ENCODE measurements at regions not wholly inside any gene's neighbourhood (a gene's known extent, or its start where the extent isn't known, plus 50 kb on each side); places are given as distances from the start of the nearest gene placed in this dataset.
"Not testable (repeated sequence)": the region's sequence is repeated elsewhere in the genome, so short reads cannot be mapped to it uniquely, and the experiment has no call there.

DNA sequence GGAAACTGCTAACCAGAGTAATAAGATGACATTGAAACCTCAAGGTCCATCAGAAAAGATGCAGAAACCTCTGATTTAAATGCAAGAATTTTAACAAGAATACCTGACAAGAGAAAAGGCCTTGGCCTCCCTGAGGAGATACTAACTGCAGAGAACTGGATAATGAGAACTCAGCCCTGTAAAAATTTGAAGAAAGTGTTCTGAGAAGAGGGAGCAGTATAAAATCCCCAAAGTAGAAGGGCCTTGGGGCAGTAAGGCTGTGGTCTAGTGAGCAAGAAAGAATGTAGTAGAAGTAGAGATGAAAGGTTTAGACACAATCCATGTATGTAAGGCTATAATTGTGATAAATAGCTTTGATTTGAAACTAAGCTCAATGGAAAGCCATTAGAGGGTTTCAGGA is 394.1 kb downstream of the ZBBX start:
- DNase-seq = no peak

DNA sequence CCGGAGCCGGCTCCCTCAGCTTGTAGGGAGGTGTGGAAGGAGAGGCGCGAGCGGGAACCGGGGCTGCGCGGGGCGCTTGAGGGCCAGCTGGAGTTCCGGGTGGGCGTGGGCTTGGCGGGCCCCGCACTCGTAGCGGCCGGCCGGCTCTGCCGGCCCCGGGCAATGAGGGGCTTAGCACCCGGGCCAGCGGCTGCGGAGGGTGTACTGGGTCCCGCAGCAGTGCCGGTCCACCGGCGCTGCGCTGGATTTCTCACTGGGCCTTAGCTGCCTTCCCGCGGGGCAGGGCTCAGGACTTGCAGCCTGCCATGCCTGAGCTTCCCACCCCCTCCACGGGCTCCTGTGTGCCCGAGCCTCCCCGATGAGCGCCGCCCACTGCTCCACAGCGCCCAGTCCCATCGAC is 404.3 kb downstream of the ZBBX start:
- DNase-seq = not testable (repeated sequence)

DNA sequence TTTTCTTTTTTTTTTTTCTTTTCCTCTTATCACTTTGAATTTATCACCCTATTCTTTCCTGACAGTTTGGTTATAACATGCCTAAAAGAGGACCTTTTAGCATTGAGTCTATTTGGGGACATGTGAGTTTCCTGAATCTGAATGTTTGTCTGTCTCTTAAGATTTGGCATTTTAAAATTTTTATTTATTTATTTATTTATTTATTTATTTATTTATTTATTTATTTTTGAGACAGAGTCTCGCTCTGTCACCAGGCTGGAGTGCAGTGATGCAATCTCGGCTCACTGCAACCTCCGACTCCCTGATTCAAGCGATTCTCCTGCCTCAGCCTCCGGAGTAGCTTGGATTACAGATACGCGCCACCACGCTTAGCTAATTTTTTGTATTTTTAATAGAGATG is 412.4 kb downstream of the ZBBX start:
- not testable (repeated sequence) for DNase-seq

DNA sequence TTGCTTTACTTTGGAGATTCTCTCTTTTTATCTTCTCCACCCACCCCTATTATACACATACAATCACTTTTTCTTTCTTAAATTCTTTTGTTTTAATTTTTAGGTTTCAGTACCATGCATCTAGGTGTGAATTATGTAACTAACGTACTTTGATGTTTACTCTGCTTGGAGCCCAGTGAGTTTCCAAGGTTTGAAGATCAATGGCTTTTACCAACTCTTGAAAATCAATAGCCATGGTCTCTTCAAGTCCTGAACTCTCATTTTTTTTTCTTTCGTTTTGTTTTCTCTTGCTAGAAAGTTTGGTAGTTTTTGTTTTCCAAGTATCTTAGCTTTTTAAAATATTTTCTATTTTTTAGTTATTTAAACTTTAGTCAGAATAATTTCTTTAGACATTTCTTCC is 417.2 kb downstream of the ZBBX start:
- no peak for DNase-seq

DNA sequence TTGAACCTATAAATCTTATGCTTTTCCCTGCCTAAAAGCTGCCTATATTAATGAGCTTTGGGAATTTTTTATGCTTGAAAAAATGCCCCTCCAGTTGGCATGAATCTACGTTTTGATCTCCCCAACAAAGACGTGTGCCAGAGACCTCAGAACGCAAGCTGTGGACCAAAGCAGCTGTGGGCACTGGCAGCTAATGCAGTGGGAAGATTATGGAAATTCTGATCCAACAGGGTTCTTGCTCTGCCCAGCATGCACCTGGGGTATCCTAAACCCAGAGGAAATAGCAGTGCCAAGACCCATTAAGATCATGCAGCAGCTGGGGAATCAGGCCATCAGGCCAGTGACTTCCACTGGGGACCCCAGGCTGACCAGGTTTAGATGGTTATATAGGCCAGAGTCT is 423.0 kb downstream of the ZBBX start:
- no peak for DNase-seq

DNA sequence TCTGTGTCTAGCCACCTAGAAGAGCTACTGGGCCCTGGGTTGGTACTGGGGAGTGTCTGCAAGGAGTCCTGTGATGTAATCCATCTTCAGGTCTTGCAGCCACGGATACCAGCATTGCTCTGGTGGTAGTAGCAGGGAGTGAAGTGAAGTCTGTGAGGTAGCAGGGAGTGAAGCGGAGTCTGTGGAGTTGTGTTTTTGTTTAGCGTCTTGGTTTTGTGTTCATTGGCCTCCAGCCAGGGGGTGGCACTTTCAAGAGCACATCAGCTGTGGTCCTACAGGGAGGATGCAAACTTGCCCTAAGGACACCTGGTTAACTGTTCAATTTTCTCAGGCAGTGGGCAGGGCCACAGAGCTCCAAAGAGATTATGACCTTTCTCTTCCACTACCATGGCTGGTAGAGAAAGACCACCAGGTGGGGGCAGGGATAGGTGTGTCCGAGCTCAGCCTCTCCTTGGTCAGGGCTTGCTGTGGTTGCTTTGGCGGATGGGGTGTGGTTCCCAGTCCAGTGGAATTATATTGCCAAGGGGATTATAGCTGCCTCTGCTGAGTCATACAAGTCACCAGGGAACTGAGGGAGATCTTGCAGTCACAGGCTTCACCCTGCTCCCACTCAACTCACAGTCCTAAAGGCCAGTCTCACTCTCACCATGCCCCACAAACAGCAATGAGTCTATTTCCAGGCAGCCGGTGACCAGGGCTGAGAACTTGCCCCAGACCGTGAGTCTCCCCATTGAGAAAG is 424.7 kb downstream of the ZBBX start:
- no peak for DNase-seq

DNA sequence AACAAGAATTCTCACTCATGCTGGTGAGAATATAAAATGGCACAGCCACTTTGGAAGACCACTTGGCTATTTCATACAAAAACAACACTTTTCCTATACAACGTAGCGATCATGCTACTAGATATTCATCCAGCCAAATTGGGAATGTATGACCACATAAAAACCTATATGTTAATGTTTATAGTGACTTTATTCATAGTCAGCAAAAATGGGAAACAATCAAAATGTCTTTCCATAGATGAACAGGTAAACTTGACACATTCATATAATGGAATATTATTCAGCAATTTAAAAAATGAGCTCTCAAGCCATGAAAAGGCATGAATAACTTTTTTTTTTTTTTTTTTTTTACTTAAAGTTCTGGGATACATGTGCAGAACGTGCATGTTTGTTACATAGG is 445.2 kb downstream of the ZBBX start:
- DNase-seq = no peak

DNA sequence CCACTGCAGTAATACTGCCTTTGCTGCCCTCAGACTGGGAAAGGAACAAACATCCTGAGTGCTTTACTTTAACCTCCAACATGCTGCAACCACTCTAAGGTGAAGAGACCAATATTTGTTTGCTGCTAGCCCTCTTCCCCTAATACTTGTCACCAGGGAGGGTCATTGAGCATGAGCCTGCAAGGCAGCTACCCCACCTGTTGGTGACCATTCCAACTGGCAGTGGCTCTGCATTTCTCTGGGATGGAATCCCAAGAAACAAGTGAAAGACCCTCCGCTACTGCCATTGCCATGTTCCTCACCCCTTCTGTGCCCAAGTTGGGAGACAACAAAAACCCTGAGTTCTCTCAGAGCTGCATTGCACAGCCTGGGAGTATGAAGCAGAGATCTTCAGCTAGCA is 462.7 kb downstream of the ZBBX start:
- DNase-seq = no peak

DNA sequence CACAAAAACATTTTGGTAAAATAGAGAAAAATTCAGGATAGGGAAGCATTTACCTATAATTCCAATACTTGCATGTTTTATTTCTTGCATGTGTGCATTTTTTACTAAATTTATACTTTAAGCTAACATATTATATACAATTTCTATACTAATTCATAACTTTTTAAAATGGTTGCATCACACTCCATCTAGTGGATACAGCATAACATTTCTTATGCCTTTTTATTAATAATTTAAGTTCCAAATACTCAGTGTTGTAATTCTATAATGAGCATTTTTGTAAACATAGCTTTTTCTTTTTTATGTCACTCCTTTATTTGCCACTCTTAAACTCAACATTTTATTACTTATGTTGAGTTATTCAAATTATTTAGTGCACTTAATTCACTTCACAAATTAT is 477.7 kb downstream of the ZBBX start:
- DNase-seq = no peak

DNA sequence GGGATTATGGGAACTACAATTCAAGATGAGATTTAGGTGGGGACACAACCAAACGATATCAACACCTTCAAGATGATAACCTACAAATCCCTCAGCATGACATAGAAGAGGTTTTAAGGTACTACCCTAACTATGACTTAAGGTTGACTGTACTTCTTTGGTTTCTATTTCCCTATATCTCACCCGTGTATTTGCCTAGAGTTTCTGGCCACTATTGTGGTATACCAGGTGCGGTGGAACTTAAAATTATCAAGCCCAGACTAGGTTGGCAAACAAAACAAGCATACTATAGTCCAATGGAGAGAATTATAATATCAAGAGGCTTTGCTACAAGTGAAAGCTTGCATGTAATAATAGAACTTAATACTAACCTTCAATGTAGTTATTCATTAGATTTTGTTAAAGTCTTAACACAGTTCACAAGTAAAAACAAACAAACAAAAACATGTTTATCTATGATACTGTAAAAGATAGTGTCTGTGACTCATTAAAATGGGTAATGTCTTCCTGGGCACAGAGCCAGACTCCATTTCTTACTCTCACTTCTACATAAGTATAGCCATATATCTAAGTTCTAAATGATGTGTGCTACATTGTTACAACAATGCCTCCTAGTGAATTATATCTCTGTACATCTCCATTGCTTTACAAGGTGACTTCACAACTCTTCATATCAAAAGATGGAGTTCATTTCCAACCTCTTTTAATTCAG is 479.1 kb downstream of the ZBBX start:
- DNase-seq = no peak

DNA sequence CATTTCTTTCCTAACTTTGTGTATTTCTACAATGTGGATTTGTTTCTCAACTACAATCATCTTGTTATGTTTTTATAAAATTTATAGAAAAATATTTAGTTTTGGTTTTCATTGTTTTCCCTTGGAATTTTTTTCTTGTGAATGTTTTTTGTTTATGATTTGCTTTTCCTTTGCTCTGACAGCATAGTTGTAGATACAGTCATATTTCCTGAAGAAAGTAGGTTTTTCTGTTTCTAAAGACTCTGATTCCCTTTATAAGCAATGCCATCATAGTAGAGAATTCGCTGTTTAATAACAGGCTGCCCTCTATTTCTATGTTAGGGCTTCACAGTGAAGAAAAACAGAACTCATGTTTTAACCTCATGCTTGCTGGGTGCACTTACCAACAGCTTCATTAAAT is 482.3 kb downstream of the ZBBX start:
- DNase-seq = no peak

DNA sequence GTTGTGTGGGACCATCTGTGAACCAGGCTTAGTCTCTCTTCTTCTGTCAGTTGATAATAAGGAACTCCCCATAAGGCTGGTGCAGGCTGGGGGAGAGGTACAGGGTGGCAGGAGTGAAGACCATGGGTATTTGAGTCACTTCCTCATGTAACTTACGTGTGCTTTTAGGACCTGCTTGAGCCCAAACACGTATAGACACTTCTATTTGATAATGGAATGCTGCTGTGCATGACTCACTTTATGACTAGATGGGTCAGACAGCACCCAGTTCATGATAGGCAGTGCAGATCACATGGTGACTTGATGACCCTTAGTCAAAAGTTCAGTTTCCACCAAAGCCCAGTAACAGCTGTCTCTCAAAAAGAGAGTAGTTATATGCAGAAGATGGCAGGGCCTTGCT is 490.9 kb downstream of the ZBBX start:
- DNase-seq = no peak

DNA sequence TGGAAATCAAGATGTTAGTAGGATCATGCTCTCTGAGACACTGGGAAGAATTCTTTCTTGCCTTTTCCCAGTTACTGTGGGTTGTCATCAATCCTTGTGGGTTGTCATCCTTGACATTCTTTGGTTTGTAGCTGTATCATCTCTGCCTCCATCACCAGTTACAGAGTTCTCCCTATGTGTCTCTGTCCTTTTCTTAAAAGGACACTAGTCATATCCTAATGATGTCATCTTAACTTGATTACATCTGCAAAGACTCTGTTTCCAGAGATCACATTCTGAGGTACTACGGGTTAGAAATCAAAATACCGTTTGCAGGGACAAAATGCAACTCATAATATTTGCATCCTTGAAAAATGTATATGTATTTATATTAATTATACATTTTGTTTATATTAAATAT is 500.4 kb downstream of the ZBBX start:
- no peak for DNase-seq

DNA sequence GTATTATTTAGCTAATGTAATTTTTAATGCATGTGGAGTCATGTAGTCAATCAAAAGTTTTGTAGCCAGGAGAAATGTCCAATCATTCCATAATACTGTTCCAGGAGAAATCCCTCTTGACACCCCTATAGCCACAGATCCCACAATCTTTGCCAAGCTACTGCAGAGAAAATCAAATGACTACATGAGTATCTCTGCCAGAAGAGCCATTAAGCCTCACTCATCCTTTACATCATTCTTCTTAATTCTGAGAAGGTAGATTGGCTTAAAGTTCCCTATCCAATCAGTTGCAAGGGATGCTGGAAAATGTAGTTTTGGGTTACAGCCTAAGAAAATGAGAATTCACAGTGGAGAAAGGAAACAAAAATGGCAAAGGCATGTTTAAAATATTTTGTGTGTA is 502.1 kb downstream of the ZBBX start:
- no peak for DNase-seq

DNA sequence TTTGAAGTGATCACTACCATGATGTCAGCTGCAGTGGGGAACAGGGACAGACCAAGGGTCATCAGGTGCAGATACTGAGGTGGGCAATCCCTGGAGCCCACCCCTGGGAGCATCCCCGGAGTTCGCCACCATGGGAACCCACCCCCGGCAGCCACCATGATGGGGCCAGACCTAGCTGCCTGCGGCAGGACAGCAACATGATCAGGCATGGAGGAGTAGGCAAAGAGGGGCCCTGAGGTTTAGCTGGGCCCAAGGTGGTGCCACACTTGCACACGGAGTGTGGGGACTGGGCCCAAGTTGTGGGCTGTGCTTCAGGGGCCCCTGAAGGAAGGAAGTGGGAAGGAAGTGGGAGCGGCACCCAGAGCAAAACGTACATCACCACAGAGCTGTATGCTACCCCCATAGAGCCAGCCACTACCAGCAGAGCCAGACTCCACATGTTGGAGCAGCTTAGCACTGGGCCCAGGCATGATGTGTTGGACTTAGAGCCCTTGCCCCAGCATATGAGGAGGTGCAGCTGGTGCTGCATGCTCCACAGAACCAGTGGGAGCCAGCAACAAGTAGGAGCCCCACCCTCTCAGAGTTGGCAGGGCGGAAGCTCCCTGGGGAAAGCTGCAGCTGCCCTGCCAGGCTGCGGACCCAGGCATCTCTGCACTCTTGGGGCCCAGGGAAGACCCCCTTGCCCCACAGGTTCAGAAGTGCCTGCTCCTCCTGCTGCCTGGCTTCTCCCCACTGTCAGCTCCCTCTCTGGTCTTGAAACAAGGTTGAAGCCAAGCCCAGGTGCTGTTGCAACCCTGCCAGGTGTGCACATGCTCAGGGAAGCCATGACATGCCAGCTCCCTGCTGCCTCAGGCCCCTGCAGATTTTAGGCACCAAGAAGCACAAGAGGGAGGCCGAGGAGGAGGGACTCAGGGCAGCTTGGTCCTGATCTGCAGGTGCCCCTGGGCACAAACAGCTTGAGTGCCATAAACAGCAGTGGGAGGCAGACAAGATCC is 515.3 kb downstream of the ZBBX start:
- DNase-seq = no peak

DNA sequence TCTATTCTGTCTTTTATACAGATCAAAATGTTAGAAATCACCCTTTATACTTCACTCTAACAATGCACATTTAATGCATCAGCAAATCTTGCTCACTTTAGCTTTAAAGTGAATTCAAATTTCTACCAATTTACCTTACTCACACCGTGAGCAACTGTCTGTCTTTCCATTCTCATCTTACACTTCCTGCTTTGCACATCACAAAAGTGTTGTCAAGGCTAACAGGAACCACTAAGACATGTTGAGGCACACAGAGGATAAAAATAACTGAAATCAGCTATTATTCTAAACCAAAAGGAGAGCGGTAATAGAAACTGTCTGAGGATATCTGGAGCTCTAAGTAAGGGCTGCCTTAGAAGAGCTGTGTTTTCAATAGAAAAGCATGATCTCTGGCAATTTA is 519.9 kb downstream of the ZBBX start:
- no peak for DNase-seq

DNA sequence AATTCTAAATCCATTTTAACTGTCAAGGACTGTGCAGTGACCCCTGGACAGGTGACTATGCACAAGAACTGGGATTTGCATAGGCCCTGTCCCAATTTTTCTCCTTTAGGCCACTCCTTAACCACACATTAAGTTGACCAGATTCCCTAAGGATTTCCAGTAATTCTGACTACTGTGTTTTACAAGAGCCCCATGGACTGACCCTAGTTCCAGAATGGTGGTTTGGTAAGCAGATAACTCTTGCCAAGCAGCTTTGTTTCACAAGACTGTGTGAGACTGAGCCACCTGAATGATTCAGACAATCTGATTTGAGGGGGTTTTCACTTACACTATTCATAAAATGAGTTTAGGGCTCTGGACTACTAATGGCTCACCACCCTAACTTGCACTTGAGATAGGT is 535.8 kb downstream of the ZBBX start:
- no peak for DNase-seq

DNA sequence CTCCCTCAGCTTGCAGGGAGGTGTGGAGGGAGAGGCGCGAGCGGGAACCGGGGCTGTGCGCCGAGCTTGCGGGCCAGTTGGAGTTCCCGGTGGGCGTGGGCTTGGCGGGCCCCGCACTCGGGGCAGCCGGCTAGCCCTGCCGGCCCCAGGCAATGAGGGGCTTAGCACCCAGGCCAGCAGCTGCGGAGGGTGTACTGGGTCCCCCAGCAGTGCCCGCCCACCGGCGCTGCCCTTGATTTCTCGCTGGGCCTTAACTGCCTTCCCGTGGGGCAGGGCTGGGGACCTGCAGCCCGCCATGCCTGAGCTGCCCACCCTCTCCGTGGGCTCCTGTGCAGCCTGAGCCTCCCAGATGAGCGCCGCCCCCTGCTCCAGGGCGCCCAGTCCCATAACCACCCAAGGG is 537.3 kb downstream of the ZBBX start:
- not testable (repeated sequence) for DNase-seq

DNA sequence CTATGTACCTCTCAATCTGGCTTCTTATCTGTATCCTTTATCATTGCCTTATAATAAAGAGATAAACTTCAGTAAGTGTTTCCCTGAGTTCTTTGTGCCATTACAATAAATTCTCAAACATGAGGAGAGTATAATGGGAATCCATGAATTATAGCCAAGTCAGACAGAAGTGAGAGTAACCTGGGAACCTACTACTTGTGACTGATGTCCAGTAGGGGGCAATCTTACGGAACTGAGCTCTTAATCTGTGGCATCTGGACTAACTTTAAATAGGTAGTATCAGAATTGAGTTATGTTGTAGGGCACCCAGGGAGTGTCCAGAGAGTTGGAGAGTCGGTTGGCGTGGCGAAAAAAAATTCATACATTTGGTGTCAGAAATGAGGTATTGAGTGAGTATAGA is 542.6 kb downstream of the ZBBX start:
- no peak for DNase-seq

DNA sequence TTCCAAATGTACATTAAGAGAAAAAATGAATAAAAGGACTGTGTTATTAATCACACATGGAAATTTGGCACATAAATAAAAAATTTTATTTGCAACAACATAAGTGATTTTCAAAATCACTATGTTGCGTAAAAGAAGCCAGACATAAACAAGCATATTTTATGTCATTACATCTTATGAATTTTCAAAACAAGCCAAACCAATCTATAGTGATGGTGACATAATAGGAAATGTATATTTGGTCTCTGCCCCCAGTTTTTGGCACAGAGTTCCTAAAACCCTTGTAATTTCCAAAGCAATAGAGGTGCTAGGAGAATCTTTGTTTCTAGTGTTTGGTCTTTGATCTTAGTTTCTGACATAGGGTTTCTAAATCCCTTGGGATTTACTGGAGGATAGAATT is 543.3 kb downstream of the ZBBX start:
- no peak for DNase-seq

DNA sequence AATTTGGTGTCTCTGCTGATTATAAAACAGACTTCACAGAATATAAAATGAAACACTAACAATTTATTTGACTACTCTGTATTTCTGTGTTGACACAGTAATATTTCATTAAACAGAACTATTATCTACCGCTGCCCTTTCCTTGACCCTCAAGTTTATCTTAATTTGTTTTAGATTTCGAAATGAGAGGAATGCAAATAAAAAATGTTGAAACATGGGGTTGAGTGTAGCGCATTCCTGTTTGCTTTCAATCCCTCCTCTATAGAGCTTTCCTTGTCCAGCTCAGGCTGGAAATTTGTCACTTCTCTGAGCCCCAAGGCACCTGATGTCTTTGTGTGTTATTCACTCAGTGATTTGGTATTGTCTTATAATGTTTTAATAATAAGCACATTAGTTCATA is 550.2 kb downstream of the ZBBX start:
- peak; percentile 9 for DNase-seq

DNA sequence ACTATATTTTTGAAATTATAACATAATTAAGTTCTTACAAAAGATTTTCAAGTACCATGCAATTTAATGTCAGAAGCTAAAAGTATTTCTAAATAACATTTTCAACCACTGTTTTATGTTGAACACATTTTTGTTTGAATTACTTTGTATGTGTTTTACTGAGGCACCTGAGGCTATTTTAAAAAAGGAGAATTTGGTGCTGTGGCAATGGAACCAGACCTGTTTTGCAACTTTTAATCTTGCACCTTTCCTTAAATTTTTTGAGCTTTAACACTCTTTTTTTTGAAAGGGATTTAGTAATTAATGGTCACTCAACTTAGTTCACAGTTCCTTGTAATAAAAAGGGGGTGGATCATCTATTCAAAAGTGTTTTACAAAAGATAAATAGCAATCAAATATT is 561.6 kb downstream of the ZBBX start:
- no peak for DNase-seq

DNA sequence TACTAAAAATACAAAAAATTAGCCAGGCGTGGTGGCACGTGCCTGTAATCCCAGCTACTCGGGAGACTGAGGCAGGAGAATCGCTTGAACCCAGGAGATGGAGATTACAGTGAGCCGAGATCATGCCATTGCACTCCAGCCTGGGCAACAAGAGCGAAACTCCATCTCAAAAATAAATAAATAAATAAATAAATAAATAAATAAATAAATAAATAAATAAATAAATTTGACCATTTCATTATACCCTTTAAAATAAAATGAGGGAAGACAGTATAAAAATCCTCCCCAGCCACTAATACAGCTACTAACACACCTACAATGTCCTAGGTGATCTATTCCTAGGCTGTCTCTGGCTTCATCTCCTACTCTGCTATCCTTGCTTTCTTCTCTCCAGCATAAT is 562.8 kb downstream of the ZBBX start:
- not testable (repeated sequence) for DNase-seq
